Naive thymus-derived CD4-positive, alpha-beta T cell (primary cell): ENCODE measurements at regions not wholly inside any gene's neighbourhood (a gene's known extent, or its start where the extent isn't known, plus 50 kb on each side); places are given as distances from the start of the nearest gene placed in this dataset.

Experiments used
- ATAC-seq: fragments of 150-1000 bp; cut with Tn5 transposase; 2 replicates; pipeline ENCODE4 v1.10.0; 2021; ENCODE audit warnings: mild to moderate bottlenecking, moderate library complexity
- CTCF ChIA-PET: fragments of 350-600 bp; sonication (Branson Sonifier 250); formaldehyde crosslinking; loops from one replicate; lab custom pipeline; 2021; ENCODE audit warnings: antibody characterized with exemption; lab: Charles Lee
- POLR2A ChIA-PET: fragments of 350-600 bp; sonication (Branson Sonifier 250); formaldehyde crosslinking; loops from one replicate; lab custom pipeline; 2021; ENCODE audit warnings: antibody characterized with exemption, inconsistent platforms; lab: Charles Lee
- DNase-seq, 9 donors: peaks; one replicate each; pipeline versions ENCODE4 v3.0.0 to v3.0.0-alpha.2; 2020 to 2022; ENCODE audit warnings: mixed read lengths in 1 of 9
- H3K27ac ChIP-seq: one replicate; pipeline ENCODE4 v1.7.0; 2013; ENCODE audit warnings: mild to moderate bottlenecking, low read depth, low read length, moderate library complexity
- H3K27me3 ChIP-seq, 2 donors: one replicate each; pipeline ENCODE4 v1.7.0; 2013; ENCODE audit warnings: low read length in 2 of 2, mild to moderate bottlenecking in 2 of 2, moderate library complexity in 2 of 2; ENCODE audit not compliant: control insufficient read depth in 2 of 2, insufficient read depth in 2 of 2
- H3K36me3 ChIP-seq, 3 experiments: 1 replicate in 2 of 3; 2 replicates in 1 of 3; pipeline ENCODE4 v1.7.0; 2013; ENCODE audit warnings: low read length in 3 of 3, mild to moderate bottlenecking in 3 of 3, moderate library complexity in 1 of 3; ENCODE audit not compliant: insufficient read depth in 3 of 3, control insufficient read depth in 2 of 3
- H3K4me1 ChIP-seq, 2 donors: one replicate each; pipeline ENCODE4 v1.7.0; 2013; ENCODE audit warnings: low read length in 2 of 2, mild to moderate bottlenecking in 2 of 2, moderate library complexity in 1 of 2; ENCODE audit not compliant: control insufficient read depth in 2 of 2, insufficient read depth in 2 of 2
- H3K4me3 ChIP-seq: 2 replicates; pipeline ENCODE4 v1.7.0; 2013; ENCODE audit warnings: mild to moderate bottlenecking, low read length
- H3K9me3 ChIP-seq, 3 experiments: 1 replicate in 2 of 3; 2 replicates in 1 of 3; pipeline ENCODE4 v1.7.0; 2013; ENCODE audit warnings: low read length in 3 of 3; ENCODE audit not compliant: control insufficient read depth in 2 of 3
- H3K27ac Mint-ChIP-seq, 9 donors: one replicate each; pipeline ENCODE4 v1.8.0; 2020 to 2022; ENCODE audit warnings: mixed read lengths in 9 of 9, mild to moderate bottlenecking in 8 of 9, moderate library complexity in 5 of 9, inconsistent platforms in 2 of 9
- H3K27me3 Mint-ChIP-seq, 5 donors: one replicate each; pipeline ENCODE4 v1.8.0; 2021 to 2022; ENCODE audit warnings: mixed read lengths in 5 of 5, mild to moderate bottlenecking in 1 of 5
- H3K36me3 Mint-ChIP-seq, 5 donors: one replicate each; pipeline ENCODE4 v1.8.0; 2020 to 2022; ENCODE audit warnings: mixed read lengths in 5 of 5, mild to moderate bottlenecking in 3 of 5, inconsistent platforms in 1 of 5
- H3K4me1 Mint-ChIP-seq, 7 donors: one replicate each; pipeline ENCODE4 v1.8.0; 2020 to 2022; ENCODE audit warnings: mixed read lengths in 7 of 7, mild to moderate bottlenecking in 3 of 7, inconsistent platforms in 1 of 7
- H3K4me3 Mint-ChIP-seq, 10 donors: one replicate each; pipeline ENCODE4 v1.8.0; 2020 to 2022; ENCODE audit warnings: mild to moderate bottlenecking in 10 of 10, mixed read lengths in 10 of 10, moderate library complexity in 6 of 10, inconsistent platforms in 2 of 10
- H3K9me3 Mint-ChIP-seq, 11 donors: one replicate each; pipeline ENCODE4 v1.8.0; 2020 to 2022; ENCODE audit warnings: mixed read lengths in 11 of 11, mild to moderate bottlenecking in 4 of 11, inconsistent platforms in 1 of 11, moderate library complexity in 1 of 11
- intact Hi-C, 2 donors: fragments of 100-400 bp; cut with micrococcal nuclease; formaldehyde crosslinking; loops; one replicate each; pipeline ENCODE4 v1.15.1; 2023

DNA sequence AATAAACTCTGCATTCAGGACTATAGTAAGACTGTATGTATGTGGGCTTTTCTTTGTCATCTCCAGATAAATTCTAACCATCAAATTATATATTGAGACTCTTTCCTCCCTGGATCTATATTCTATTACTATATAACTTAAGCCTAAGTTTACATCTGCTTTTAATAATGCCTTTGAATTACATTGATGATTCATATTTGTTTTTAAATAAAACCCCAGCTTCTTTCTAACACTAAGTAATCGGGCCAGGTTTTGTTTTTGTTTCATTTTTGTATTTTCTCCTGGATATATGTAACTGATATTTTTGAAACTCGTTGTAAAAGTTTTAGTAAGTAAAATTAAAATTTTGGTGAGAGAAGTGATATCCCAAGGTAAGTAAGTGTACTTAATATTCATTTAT, 1599.1 kb downstream of the PCDH9 start:
- Mint-ChIP-seq H3K27ac (no peak overlapping the region), H3K4me3 (no peak overlapping the region), H3K36me3 (no peaks in the 10 kb centered on the region), H3K4me1 (no peaks in the 10 kb centered on the region), H3K27me3 (no peaks in the 10 kb centered on the region), H3K9me3 (peaks cover 0 to 8% (median 0%) of the 10 kb centered on the region in 11 donors)
- DNase-seq (no peak), ATAC-seq (no peak)
- H3K27me3 ChIP-seq: no peaks in the 10 kb centered on the region
- intact Hi-C loops: no loop called here
- H3K4me3 ChIP-seq: no peak overlapping the region
- ChIA-PET CTCF (no interaction called here), POLR2A (no interaction called here)
- no peak overlapping the region for H3K27ac ChIP-seq
- H3K4me1 ChIP-seq: no peaks in the 10 kb centered on the region
- H3K9me3 ChIP-seq: no peaks in the 10 kb centered on the region
- H3K36me3 ChIP-seq: no peaks in the 10 kb centered on the region

DNA sequence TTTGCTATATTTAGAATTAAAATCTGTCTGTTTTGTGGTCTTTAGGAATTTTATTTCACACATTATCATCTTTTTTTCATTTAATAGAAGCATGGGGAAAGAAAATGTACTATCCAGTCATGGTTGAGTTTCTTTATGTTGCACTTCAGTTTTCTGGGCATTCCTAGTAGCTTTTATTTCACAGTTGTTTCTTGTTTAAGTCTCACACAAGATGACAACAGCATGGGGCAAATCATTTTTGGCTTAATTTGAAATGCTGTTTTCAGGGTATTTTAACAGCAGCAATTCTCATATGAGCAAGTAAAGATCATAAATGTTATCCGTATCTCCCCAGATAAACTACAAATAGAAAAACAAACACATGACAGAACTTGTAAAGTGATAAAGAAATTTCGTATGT, 1600.2 kb downstream of the PCDH9 start:
- ATAC-seq: no peak
- no peaks in the 10 kb centered on the region for H3K27me3 Mint-ChIP-seq
- no peak for DNase-seq
- no peaks in the 10 kb centered on the region for H3K36me3 Mint-ChIP-seq
- H3K36me3 ChIP-seq: no peaks in the 10 kb centered on the region
- H3K27ac Mint-ChIP-seq: no peak overlapping the region
- intact Hi-C loops: no loop called here
- H3K4me1 Mint-ChIP-seq: no peaks in the 10 kb centered on the region
- H3K27ac ChIP-seq: no peak overlapping the region
- POLR2A ChIA-PET: no interaction called here
- CTCF ChIA-PET: interaction anchor here (0.6 kb wide), 1 partner anchor 11 kb away, joined by 5 read pairs; no protein-coding TSS in a partner anchor
- H3K27me3 ChIP-seq: no peaks in the 10 kb centered on the region
- peaks cover 0 to 12% (median 2%) of the 10 kb centered on the region in 11 donors for H3K9me3 Mint-ChIP-seq
- no peak overlapping the region for H3K4me3 ChIP-seq
- no peak overlapping the region for H3K4me3 Mint-ChIP-seq
- H3K4me1 ChIP-seq: no peaks in the 10 kb centered on the region
- no peaks in the 10 kb centered on the region for H3K9me3 ChIP-seq

- ATAC-seq (no peak), DNase-seq (no peak)
- intact Hi-C loops: no loop called here
- Histone ChIP-seq H3K36me3 (no peaks in the 10 kb centered on the region), H3K27me3 (no peaks in the 10 kb centered on the region), H3K27ac (no peak overlapping the region), H3K4me3 (no peak overlapping the region), H3K4me1 (no peaks in the 10 kb centered on the region), H3K9me3 (no peaks in the 10 kb centered on the region)
- no peaks in the 10 kb centered on the region for H3K27me3 Mint-ChIP-seq
- CTCF ChIA-PET: no interaction called here
- POLR2A ChIA-PET: no interaction called here
- no peaks in the 10 kb centered on the region for H3K4me1 Mint-ChIP-seq
- no peak overlapping the region for H3K4me3 Mint-ChIP-seq
- H3K36me3 Mint-ChIP-seq: no peaks in the 10 kb centered on the region
- H3K9me3 Mint-ChIP-seq: peaks cover 0 to 16% (median 3%) of the 10 kb centered on the region in 11 donors
- no peak overlapping the region for H3K27ac Mint-ChIP-seq
Measured at GRCh38 chr13:65623148-65623547, 1607.0 kb downstream of the PCDH9 start.

DNA sequence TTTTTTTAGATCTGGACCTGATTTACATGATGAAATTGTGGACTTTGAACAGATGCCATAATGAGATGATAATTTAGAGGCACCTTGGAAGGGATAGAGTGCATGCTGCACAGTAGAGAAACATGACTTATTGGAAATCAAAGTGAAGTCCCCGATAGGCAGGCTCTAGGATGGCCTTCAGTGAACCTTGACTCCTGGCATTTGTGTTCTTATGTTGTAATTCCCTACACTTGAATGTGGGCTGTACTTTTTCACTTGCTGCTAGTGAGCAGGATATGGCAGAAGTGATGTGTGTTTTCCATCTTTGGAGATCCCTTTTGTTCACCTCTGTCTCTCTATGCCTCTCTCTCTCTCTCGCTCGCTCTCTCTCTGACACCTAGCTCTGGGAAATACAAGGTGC, 1614.6 kb downstream of the PCDH9 start:
- Histone ChIP-seq H3K4me1 (no peaks in the 10 kb centered on the region), H3K27ac (no peak overlapping the region), H3K4me3 (no peak overlapping the region), H3K27me3 (no peaks in the 10 kb centered on the region), H3K36me3 (no peaks in the 10 kb centered on the region), H3K9me3 (no peaks in the 10 kb centered on the region)
- Mint-ChIP-seq H3K9me3 (peaks cover 0 to 20% (median 8%) of the 10 kb centered on the region in 11 donors), H3K4me3 (no peak overlapping the region), H3K4me1 (no peaks in the 10 kb centered on the region), H3K27ac (no peak overlapping the region), H3K27me3 (no peaks in the 10 kb centered on the region), H3K36me3 (no peaks in the 10 kb centered on the region)
- ATAC-seq (no peak), DNase-seq (no peak)
- intact Hi-C loops: no loop called here
- ChIA-PET CTCF (no interaction called here), POLR2A (no interaction called here)

GRCh38 chr13:65613004-65613403, 1617.1 kb downstream of the PCDH9 start:
- ATAC-seq: no peak
- no peaks in the 10 kb centered on the region for H3K4me1 Mint-ChIP-seq
- POLR2A ChIA-PET: no interaction called here
- DNase-seq: no peak
- intact Hi-C loops: loop anchor here in 1 of 2 donors (5.0 kb wide), 1 partner anchor 1624 kb away; no protein-coding TSS in a partner anchor
- H3K4me3 Mint-ChIP-seq: no peak overlapping the region
- peaks cover 0 to 21% (median 7%) of the 10 kb centered on the region in 11 donors for H3K9me3 Mint-ChIP-seq
- no peak overlapping the region for H3K4me3 ChIP-seq
- H3K27me3 Mint-ChIP-seq: no peaks in the 10 kb centered on the region
- CTCF ChIA-PET: no interaction called here
- H3K9me3 ChIP-seq: no peaks in the 10 kb centered on the region
- H3K27ac ChIP-seq: no peak overlapping the region
- H3K27ac Mint-ChIP-seq: no peak overlapping the region
- no peaks in the 10 kb centered on the region for H3K4me1 ChIP-seq
- H3K27me3 ChIP-seq: no peaks in the 10 kb centered on the region
- no peaks in the 10 kb centered on the region for H3K36me3 Mint-ChIP-seq
- no peaks in the 10 kb centered on the region for H3K36me3 ChIP-seq

DNA sequence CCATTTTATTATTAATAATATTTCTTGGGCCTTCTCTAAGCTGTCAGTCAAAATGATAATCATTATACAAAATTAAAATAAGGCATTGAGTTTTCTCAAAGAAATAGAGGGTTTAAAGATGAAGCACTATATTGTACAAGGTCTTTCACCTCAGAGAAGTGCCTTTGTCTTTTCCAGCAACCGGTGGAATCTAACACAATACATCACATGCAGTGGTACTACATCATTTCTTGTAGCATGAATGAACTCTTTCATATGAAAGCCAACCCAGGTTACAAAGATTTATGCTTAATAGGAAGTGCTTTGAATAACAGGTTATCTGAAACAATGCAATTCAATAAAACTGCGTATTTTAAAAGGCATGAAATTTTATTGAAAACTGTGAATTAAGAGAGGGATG, 1620.8 kb downstream of the PCDH9 start:
- POLR2A ChIA-PET: no interaction called here
- no peaks in the 10 kb centered on the region for H3K36me3 Mint-ChIP-seq
- DNase-seq (no peak), ATAC-seq (no peak)
- H3K27ac ChIP-seq: no peak overlapping the region
- H3K4me3 Mint-ChIP-seq: no peak overlapping the region
- no peak overlapping the region for H3K27ac Mint-ChIP-seq
- H3K36me3 ChIP-seq: no peaks in the 10 kb centered on the region
- no peaks in the 10 kb centered on the region for H3K4me1 ChIP-seq
- no peaks in the 10 kb centered on the region for H3K27me3 Mint-ChIP-seq
- intact Hi-C loops: no loop called here
- H3K27me3 ChIP-seq: no peaks in the 10 kb centered on the region
- peaks cover 0 to 18% (median 4%) of the 10 kb centered on the region in 11 donors for H3K9me3 Mint-ChIP-seq
- H3K4me1 Mint-ChIP-seq: no peaks in the 10 kb centered on the region
- CTCF ChIA-PET: interaction anchor here (0.6 kb wide), 1 partner anchor 41 kb away, joined by 4 read pairs; no protein-coding TSS in a partner anchor
- H3K4me3 ChIP-seq: no peak overlapping the region
- H3K9me3 ChIP-seq: peaks cover 0 to 2% (median 0%) of the 10 kb centered on the region in 3 experiments

- ChIA-PET CTCF (no interaction called here), POLR2A (no interaction called here)
- no peak overlapping the region for H3K4me3 Mint-ChIP-seq
- no peak overlapping the region for H3K4me3 ChIP-seq
- no peaks in the 10 kb centered on the region for H3K4me1 ChIP-seq
- intact Hi-C loops: no loop called here
- DNase-seq: no peak
- no peaks in the 10 kb centered on the region for H3K4me1 Mint-ChIP-seq
- H3K27ac Mint-ChIP-seq: no peak overlapping the region
- H3K9me3 ChIP-seq: peaks cover 0 to 6% (median 0%) of the 10 kb centered on the region in 3 experiments
- no peaks in the 10 kb centered on the region for H3K36me3 Mint-ChIP-seq
- no peaks in the 10 kb centered on the region for H3K36me3 ChIP-seq
- no peak overlapping the region for H3K27ac ChIP-seq
- H3K9me3 Mint-ChIP-seq: peaks cover 0 to 17% (median 3%) of the 10 kb centered on the region in 11 donors
- no peaks in the 10 kb centered on the region for H3K27me3 ChIP-seq
- no peaks in the 10 kb centered on the region for H3K27me3 Mint-ChIP-seq
- ATAC-seq: no peak
Measured at GRCh38 chr13:65606622-65607021, 1623.5 kb downstream of the PCDH9 start.
